Erythroblast (primary cell): ENCODE measurements at regions not wholly inside any gene's neighbourhood (a gene's known extent, or its start where the extent isn't known, plus 50 kb on each side); places are given as distances from the start of the nearest gene placed in this dataset.

Source experiments
- GATA1 ChIP-seq: IDR thresholded peaks from 2 replicates; pipeline ENCODE4 v1.6.1; 2011; ENCODE audit warnings: low read depth, mild to moderate bottlenecking, control low read depth, low read length, moderate library complexity
- POLR2A ChIP-seq: IDR thresholded peaks from 2 replicates; pipeline ENCODE4 v1.6.1; 2011; ENCODE audit warnings: mild to moderate bottlenecking, low read length

- TF ChIP-seq GATA1 (no peak), POLR2A (no peak)
Observed at GRCh38 chr1:193366764-193367507, 180.5 kb upstream of the B3GALT2 start.
